ENCODE measurements at regions not wholly inside any gene's neighbourhood (a gene's known extent, or its start where the extent isn't known, plus 50 kb on each side); places are given as distances from the start of the nearest gene placed in this dataset.

- SMC1A ChIA-PET (ENCODE audit: uncharacterized antibody, unreplicated experiment) = no interaction called here
- H4K20me1 ChIP-seq (ENCODE audit: control insufficient read depth, insufficient read depth) = no peaks in the 10 kb centered on the region
- no peak for FAIRE-seq
- intact Hi-C loops (cut with micrococcal nuclease; ENCODE audit: unreplicated experiment) (no loop called here), in situ Hi-C loops (cut with MboI) (no loop called here)
- no peak for ATAC-seq
- no peaks in the 10 kb centered on the region for H3K36me3 ChIP-seq (ENCODE audit: control insufficient read depth in 2 of 2, insufficient read depth in 2 of 2, low read length in 1 of 2)
- H3K9me3 ChIP-seq (replicated peaks; ENCODE audit: control insufficient read depth, insufficient read depth, low read length) = no peaks in the 10 kb centered on the region
- H3K79me2 ChIP-seq (ENCODE audit: control insufficient read depth, insufficient read depth, low read length) = no peaks in the 10 kb centered on the region
- BruUV-seq (replicated peaks) = no TSS peak
- no peak overlapping the region for H3K9ac ChIP-seq (ENCODE audit: control insufficient read depth, insufficient read depth, low read length)
- TF ChIP-seq SMC3 (IDR thresholded peaks at IDR 0.05; ENCODE audit: borderline replicate concordance, low read length) (no peak), SPI1 (IDR thresholded peaks at IDR 0.05; ENCODE audit: borderline replicate concordance, insufficient read depth, low read depth, low read length) (no peak), ZZZ3 (IDR thresholded peaks at IDR 0.05; ENCODE audit: control insufficient read depth, insufficient read length, low read depth) (no peak), HDGF (IDR thresholded peaks at IDR 0.05) (no peak), HDAC6 (IDR thresholded peaks at IDR 0.05; ENCODE audit: unreplicated experiment) (no peak), NFXL1 (IDR thresholded peaks at IDR 0.05; ENCODE audit: borderline replicate concordance) (no peak), SREBF1 (IDR thresholded peaks at IDR 0.05; ENCODE audit: low read length) (no peak), REST (IDR thresholded peaks at IDR 0.05; ENCODE audit: low read depth, low read length) (no peak), MYB (IDR thresholded peaks at IDR 0.05; ENCODE audit: borderline replicate concordance, low read depth, low read length) (no peak), ZNF622 (IDR thresholded peaks at IDR 0.05) (no peak), DPF2 (IDR thresholded peaks at IDR 0.05) (no peak), BACH1 (IDR thresholded peaks at IDR 0.05; ENCODE audit: borderline replicate concordance) (no peak), STAT3 (IDR thresholded peaks at IDR 0.05; ENCODE audit: low read depth, low read length) (no peak), BCL11A (IDR thresholded peaks at IDR 0.05; ENCODE audit: low read depth, low read length) (no peak), CREM (IDR thresholded peaks at IDR 0.05; ENCODE audit: low read depth) (no peak), CHD2 (IDR thresholded peaks at IDR 0.05; ENCODE audit: borderline replicate concordance, low read depth, low read length) (no peak)
- TF ChIP-seq, protein P1, sequence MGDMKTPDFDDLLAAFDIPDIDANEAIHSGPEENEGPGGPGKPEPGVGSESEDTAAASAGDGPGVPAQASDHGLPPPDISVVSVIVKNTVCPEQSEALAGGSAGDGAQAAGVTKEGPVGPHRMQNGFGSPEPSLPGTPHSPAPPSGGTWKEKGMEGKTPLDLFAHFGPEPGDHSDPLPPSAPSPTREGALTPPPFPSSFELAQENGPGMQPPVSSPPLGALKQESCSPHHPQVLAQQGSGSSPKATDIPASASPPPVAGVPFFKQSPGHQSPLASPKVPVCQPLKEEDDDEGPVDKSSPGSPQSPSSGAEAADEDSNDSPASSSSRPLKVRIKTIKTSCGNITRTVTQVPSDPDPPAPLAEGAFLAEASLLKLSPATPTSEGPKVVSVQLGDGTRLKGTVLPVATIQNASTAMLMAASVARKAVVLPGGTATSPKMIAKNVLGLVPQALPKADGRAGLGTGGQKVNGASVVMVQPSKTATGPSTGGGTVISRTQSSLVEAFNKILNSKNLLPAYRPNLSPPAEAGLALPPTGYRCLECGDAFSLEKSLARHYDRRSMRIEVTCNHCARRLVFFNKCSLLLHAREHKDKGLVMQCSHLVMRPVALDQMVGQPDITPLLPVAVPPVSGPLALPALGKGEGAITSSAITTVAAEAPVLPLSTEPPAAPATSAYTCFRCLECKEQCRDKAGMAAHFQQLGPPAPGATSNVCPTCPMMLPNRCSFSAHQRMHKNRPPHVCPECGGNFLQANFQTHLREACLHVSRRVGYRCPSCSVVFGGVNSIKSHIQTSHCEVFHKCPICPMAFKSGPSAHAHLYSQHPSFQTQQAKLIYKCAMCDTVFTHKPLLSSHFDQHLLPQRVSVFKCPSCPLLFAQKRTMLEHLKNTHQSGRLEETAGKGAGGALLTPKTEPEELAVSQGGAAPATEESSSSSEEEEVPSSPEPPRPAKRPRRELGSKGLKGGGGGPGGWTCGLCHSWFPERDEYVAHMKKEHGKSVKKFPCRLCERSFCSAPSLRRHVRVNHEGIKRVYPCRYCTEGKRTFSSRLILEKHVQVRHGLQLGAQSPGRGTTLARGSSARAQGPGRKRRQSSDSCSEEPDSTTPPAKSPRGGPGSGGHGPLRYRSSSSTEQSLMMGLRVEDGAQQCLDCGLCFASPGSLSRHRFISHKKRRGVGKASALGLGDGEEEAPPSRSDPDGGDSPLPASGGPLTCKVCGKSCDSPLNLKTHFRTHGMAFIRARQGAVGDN (IDR thresholded peaks at IDR 0.05) = no peak
- TF ChIP-seq, protein P2, sequence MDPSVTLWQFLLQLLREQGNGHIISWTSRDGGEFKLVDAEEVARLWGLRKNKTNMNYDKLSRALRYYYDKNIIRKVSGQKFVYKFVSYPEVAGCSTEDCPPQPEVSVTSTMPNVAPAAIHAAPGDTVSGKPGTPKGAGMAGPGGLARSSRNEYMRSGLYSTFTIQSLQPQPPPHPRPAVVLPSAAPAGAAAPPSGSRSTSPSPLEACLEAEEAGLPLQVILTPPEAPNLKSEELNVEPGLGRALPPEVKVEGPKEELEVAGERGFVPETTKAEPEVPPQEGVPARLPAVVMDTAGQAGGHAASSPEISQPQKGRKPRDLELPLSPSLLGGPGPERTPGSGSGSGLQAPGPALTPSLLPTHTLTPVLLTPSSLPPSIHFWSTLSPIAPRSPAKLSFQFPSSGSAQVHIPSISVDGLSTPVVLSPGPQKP (IDR thresholded peaks at IDR 0.05; ENCODE audit: low read depth, low read length) = no peak
- RAD21 ChIA-PET (ENCODE audit: unreplicated experiment) = no interaction called here
- H3K4me3 ChIP-seq = no peak overlapping the region
- POLR2A ChIA-PET = no interaction called here
- H3K27ac ChIP-seq (ENCODE audit: control insufficient read depth, insufficient read depth) = no peak overlapping the region
- no peak for DNase-seq (ENCODE audit: low read depth, low spot score)
- CTCF ChIA-PET = no interaction called here
- H2AFZ ChIP-seq (ENCODE audit: control insufficient read depth, low read depth, low read length) = no peak overlapping the region
- no peaks in the 10 kb centered on the region for H3K27me3 ChIP-seq (replicated peaks in 1 of 2; ENCODE audit: control insufficient read depth in 2 of 2, insufficient read depth in 2 of 2, low read length in 1 of 2)
- no peak overlapping the region for H3K4me2 ChIP-seq (ENCODE audit: control insufficient read depth, insufficient read depth)
- 40% methylated on average over 1 of the region's 1 CpG for WGBS (ENCODE audit: insufficient coverage, insufficient replicate concordance, low lambda C conversion rate, missing lambda C conversion rate)
- no peaks in the 10 kb centered on the region for H3K4me1 ChIP-seq (ENCODE audit: control insufficient read depth, insufficient read depth, low read length)
These were observed 563.9 kb downstream of the HTR1A start for GRCh38 chr5:63398346-63398745.

All from GM12878 (cell line).